Esophagus squamous epithelium (tissue), 4 donors: ENCODE measurements at regions not wholly inside any gene's neighbourhood (a gene's known extent, or its start where the extent isn't known, plus 50 kb on each side); places are given as distances from the start of the nearest gene placed in this dataset.

ENCODE experiments used
- POLR2A ChIP-seq, 4 donors: fragments of 450-650 bp; IDR thresholded peaks; one replicate each; pipeline ENCODE4 v1.6.1; 2017; ENCODE audit warnings: antibody characterized with exemption in 4 of 4, mild to moderate bottlenecking in 4 of 4, moderate library complexity in 3 of 4
- TF ChIP-seq, protein P1 (sequence below), 6 experiments: fragments of 450-650 bp in 4 of 6; fragments of 200-600 bp in 2 of 6; sonication (generic) in 2 of 6; IDR thresholded peaks; one replicate each; pipeline ENCODE4 v1.5.1; 2016 to 2019; ENCODE audit warnings: antibody characterized with exemption in 6 of 6, mild to moderate bottlenecking in 4 of 6, moderate library complexity in 4 of 6

DNA sequence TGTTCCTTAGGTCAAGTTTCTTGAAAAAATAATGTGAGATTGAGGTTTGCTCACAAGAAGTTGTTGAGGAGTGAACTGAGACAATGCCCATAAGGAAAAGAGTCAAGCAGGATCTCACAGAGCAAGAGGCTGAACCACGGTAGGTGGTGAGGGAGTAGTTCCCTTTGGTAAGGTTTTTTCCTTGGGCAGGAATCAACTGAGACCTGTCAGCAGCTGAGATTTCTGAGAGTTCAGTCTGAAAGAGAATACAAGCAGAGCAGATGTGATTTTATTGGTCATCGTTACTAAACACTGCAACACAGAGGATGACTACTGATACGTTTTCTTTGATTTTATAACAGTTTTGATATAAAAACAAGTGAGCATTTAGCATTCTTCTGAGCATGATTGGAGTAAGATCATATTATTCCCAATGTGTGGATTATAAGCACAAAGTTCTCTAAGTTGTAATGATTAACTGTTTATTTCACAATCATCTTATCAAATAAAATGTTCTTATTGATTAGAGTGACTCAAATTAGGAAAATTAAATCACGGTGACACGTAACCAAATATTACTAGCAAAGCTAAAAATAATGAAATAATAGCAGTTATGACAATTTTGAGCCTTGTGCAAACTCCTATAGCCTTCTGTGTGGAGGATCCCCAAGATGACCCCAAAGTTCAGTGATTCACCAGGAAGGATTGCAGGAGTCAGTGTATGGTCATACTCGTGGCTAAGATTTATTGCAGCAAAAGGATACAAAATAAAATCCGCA is 346.2 kb upstream of the ZNF717 start:
- TF ChIP-seq POLR2A (IDR thresholded peaks at IDR 0.05), result no peak
- TF ChIP-seq, protein P1, sequence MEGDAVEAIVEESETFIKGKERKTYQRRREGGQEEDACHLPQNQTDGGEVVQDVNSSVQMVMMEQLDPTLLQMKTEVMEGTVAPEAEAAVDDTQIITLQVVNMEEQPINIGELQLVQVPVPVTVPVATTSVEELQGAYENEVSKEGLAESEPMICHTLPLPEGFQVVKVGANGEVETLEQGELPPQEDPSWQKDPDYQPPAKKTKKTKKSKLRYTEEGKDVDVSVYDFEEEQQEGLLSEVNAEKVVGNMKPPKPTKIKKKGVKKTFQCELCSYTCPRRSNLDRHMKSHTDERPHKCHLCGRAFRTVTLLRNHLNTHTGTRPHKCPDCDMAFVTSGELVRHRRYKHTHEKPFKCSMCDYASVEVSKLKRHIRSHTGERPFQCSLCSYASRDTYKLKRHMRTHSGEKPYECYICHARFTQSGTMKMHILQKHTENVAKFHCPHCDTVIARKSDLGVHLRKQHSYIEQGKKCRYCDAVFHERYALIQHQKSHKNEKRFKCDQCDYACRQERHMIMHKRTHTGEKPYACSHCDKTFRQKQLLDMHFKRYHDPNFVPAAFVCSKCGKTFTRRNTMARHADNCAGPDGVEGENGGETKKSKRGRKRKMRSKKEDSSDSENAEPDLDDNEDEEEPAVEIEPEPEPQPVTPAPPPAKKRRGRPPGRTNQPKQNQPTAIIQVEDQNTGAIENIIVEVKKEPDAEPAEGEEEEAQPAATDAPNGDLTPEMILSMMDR (IDR thresholded peaks at IDR 0.05), result no peak
